Effector memory CD8-positive, alpha-beta T cell (primary cell): ENCODE measurements at regions not wholly inside any gene's neighbourhood (a gene's known extent, or its start where the extent isn't known, plus 50 kb on each side); places are given as distances from the start of the nearest gene placed in this dataset.
"Not testable (repeated sequence)": the region's sequence is repeated elsewhere in the genome, so short reads cannot be mapped to it uniquely, and the experiment has no call there.

Experiments used
- ATAC-seq: fragments of 150-1000 bp; cut with Tn5 transposase; replicated peaks from 2 replicates; pipeline ENCODE4 v1.10.0; 2021; ENCODE audit warnings: mild to moderate bottlenecking, moderate library complexity
- DNase-seq, 3 experiments: peaks; one replicate each; pipeline ENCODE4 v3.0.0; 2021
- H3K27ac Mint-ChIP-seq, 2 donors: one replicate each; pipeline ENCODE4 v1.8.0; 2022; ENCODE audit warnings: mild to moderate bottlenecking in 2 of 2, mixed read lengths in 2 of 2, moderate library complexity in 2 of 2
- H3K27me3 Mint-ChIP-seq, 2 donors: one replicate each; pipeline ENCODE4 v1.8.0; 2022; ENCODE audit warnings: mixed read lengths in 2 of 2
- H3K36me3 Mint-ChIP-seq: one replicate; pipeline ENCODE4 v1.8.0; 2022; ENCODE audit warnings: mild to moderate bottlenecking, moderate library complexity, mixed read lengths; ENCODE audit not compliant: insufficient read depth
- H3K4me1 Mint-ChIP-seq, 2 donors: one replicate each; pipeline ENCODE4 v1.8.0; 2022; ENCODE audit warnings: low read depth in 2 of 2, mixed read lengths in 2 of 2
- H3K4me3 Mint-ChIP-seq, 2 donors: one replicate each; pipeline ENCODE4 v1.8.0; 2022; ENCODE audit warnings: mild to moderate bottlenecking in 2 of 2, mixed read lengths in 2 of 2, moderate library complexity in 2 of 2
- H3K9me3 Mint-ChIP-seq, 2 donors: one replicate each; pipeline ENCODE4 v1.8.0; 2022; ENCODE audit warnings: mixed read lengths in 2 of 2

DNA sequence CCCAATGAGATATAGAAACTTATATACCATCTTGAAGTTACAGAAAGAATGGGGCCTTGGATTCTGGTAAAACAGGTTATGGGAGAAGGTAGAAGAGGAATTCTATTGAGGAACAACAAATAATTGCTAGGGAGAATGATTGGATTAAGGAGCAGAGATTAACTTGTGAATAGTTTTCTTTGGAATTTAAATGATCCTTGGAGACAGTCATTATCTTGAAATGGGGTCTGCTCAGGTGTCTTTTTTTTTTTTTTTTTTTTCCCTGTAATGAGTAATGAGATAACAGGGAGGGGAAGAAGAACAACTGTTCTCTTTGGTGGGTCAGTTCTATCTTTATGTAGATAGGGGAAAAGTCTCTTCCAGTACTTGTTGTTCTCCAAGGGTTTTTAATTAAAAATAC is 1406.0 kb downstream of the RPA4 start:
- no peak for DNase-seq
- Mint-ChIP-seq H3K27me3 (no peaks in the 10 kb centered on the region), H3K27ac (no peak overlapping the region), H3K4me3 (no peak overlapping the region), H3K9me3 (peaks cover 4 to 9% of the 10 kb centered on the region in 2 donors), H3K36me3 (no peaks in the 10 kb centered on the region), H3K4me1 (no peaks in the 10 kb centered on the region)
- ATAC-seq = no peak

DNA sequence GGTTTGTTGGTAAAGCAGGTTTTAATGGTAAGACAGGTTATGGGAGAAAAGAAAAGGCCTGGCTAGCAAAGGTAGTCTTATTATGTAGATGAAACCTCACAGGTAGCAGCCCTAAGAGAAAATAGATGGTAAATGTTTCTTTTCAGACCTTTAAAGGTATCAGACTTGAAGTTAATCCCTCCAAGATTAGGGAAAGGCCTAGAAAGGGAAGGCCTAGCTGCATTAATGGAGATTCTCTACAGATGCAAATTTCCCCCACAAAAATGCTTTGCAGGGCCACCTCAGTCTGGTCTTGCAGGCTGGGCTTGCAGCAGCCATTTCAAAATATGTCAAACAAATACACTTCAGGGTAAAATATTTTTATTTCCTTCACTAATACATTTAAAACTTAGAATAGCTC is 1410.6 kb downstream of the RPA4 start:
- Mint-ChIP-seq H3K27me3 (no peaks in the 10 kb centered on the region), H3K4me1 (no peaks in the 10 kb centered on the region), H3K27ac (no peak overlapping the region), H3K9me3 (peaks cover 0 to 5% of the 10 kb centered on the region in 2 donors), H3K4me3 (no peak overlapping the region), H3K36me3 (no peaks in the 10 kb centered on the region)
- ATAC-seq (no peak), DNase-seq (no peak)

DNA sequence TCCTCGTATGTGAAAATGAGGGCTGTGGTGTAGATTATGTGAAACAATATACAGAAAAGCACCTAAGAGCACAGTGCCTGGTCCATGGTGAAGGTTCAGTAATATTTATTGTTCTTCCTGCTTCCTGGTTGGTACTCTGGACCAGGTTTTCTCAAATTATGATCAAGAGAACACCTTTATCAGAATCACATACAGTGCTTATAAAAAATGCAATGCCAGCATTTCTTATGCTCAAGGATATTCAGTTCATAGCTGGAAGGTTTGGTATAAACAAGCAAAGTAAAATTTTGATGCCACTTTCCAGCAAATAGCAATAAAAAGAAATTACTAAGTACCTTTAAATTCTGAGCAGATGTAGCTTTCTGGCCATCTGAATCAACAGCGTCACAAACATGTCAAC is 1412.4 kb downstream of the RPA4 start:
- H3K27me3 Mint-ChIP-seq = no peaks in the 10 kb centered on the region
- no peaks in the 10 kb centered on the region for H3K4me1 Mint-ChIP-seq
- no peak for DNase-seq
- no peaks in the 10 kb centered on the region for H3K36me3 Mint-ChIP-seq
- H3K27ac Mint-ChIP-seq = no peak overlapping the region
- H3K4me3 Mint-ChIP-seq = no peak overlapping the region
- ATAC-seq = no peak
- peaks cover 0 to 5% of the 10 kb centered on the region in 2 donors for H3K9me3 Mint-ChIP-seq

DNA sequence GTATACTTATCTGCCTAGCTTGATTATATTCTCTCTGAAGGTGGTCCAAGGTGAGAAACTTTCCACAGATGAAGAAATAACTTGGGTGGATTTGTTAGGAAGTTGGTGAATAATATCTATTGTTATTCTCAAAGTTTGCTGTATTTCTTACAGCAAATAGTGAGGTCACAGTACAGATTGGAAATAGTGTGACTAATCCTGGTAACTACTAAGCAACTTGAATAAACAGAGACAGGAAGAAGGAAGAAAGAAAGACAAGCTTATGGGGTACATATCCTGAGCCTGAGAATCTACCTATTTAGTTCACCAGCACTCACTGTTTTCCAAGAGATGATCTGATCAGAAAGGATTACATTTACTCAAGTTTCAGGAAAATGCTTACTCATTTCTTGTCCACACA is 1416.1 kb downstream of the RPA4 start:
- no peak for ATAC-seq

DNA sequence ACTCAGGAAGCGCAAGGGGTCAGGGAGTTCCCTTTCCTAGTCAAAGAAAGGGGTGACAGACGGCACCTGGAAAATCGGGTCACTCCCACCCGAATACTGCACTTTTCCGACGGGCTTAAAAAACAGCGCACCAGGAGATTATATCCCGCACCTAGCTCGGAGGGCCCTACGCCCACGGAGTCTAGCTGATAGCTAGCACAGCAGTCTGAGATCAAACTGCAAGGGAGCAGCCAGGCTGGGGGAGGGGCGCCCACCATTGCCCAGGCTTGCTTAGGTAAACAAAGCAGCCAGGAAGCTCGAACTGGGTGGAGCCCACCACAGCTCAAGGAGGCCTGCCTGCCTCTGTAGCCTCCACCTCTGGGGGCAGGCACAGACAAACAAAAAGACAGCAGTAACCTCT is 1416.8 kb downstream of the RPA4 start:
- not testable (repeated sequence) for ATAC-seq, H3K9me3 Mint-ChIP-seq, H3K36me3 Mint-ChIP-seq, H3K4me1 Mint-ChIP-seq, H3K4me3 Mint-ChIP-seq, H3K27ac Mint-ChIP-seq, DNase-seq, H3K27me3 Mint-ChIP-seq

More for the DNA sequence above, 1416.1 kb downstream of the RPA4 start:
- H3K27ac Mint-ChIP-seq = no peak overlapping the region
- no peaks in the 10 kb centered on the region for H3K27me3 Mint-ChIP-seq
- no peaks in the 10 kb centered on the region for H3K36me3 Mint-ChIP-seq
- peaks cover 0 to 5% of the 10 kb centered on the region in 2 donors for H3K9me3 Mint-ChIP-seq
- H3K4me3 Mint-ChIP-seq = no peak overlapping the region
- DNase-seq = no peak
- H3K4me1 Mint-ChIP-seq = no peaks in the 10 kb centered on the region

DNA sequence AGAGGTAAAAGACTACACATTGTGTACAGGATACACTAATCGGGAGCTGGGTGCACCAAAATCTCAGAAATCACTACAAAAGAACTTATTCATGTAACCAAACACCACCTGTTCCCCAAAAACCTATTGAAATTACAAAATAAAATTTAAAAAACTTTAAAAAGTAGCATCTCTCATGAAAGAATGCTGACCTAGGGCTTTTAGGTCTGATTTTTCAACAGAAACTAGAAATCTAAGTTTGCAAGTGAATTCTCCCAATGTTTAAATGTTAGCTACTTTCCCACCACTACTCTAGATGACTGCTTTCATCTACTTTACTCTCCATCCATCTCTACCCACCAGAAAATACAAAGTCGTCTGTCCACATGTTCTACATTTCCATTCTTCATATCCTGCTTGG is 1447.7 kb downstream of the RPA4 start:
- H3K9me3 Mint-ChIP-seq = no peaks in the 10 kb centered on the region
- H3K27me3 Mint-ChIP-seq = no peaks in the 10 kb centered on the region
- H3K4me3 Mint-ChIP-seq = no peak overlapping the region
- H3K4me1 Mint-ChIP-seq = no peaks in the 10 kb centered on the region
- DNase-seq (no peak), ATAC-seq (no peak)
- H3K36me3 Mint-ChIP-seq = no peaks in the 10 kb centered on the region
- H3K27ac Mint-ChIP-seq = no peak overlapping the region

DNA sequence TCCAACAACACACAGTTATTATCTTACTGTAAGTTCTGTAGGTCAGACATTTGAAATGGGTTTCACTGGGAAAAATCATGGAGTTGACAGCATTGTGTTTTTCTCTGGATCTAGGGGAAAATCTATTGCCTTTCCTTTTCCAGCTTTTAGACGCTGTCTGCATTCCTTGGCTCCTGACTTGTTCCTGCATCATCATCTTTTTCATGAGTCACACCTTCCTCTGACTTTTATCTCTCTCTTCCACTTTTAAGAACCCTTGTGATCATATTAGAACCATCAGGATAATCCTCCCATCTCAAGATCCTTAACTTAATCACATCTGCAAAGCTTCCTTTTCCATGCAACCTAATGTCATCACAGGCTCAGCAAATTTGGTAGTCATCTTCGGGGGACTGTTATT is 1454.8 kb downstream of the RPA4 start:
- Mint-ChIP-seq H3K27ac (no peak overlapping the region), H3K4me1 (no peaks in the 10 kb centered on the region), H3K36me3 (no peaks in the 10 kb centered on the region), H3K9me3 (no peaks in the 10 kb centered on the region), H3K27me3 (no peaks in the 10 kb centered on the region), H3K4me3 (no peak overlapping the region)
- ATAC-seq (no peak), DNase-seq (no peak)

DNA sequence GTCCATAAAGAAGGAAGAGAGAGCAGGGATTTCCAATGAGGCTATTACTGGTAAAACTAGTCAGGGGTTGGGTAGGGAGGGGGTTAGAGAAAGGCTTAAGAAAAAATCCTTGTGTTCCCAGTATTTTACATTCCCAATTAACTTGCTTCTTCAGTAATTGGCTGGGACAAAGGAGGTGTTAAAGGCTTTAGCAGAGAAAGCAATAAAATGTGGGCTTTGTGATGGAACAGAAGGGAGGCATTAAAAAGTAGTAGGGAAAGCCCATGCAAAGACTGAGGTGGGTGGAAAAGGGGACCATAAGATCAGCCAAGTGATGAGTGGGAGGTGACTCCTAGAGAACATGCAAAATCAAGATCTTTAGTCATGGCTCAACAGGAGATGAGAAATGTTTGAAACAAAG is 1467.2 kb downstream of the RPA4 start:
- Mint-ChIP-seq H3K27ac (no peak overlapping the region), H3K36me3 (no peaks in the 10 kb centered on the region), H3K27me3 (no peaks in the 10 kb centered on the region), H3K4me3 (no peak overlapping the region), H3K9me3 (peaks cover 0 to 2% of the 10 kb centered on the region in 2 donors), H3K4me1 (no peaks in the 10 kb centered on the region)
- DNase-seq = no peak
- ATAC-seq = no peak

DNA sequence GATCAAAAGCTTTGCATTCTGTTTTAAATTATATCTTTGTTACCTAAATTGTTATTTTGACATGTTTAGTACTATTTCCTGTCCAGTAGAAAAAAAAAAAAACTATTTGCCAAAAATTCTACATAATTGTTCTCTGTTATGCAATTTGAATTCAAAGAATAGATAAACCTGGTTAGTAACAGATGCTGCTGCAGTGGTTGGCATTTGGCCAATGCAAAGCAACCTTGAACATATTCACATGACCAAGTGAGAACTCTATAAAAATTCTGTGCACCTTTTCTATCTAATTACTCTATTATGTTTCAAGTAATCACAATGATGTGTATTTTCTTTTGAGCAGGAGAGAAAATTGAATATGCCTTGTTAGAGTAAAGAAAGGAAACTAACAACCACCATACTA is 1473.4 kb downstream of the RPA4 start:
- no peaks in the 10 kb centered on the region for H3K9me3 Mint-ChIP-seq
- no peak for DNase-seq
- no peaks in the 10 kb centered on the region for H3K4me1 Mint-ChIP-seq
- H3K36me3 Mint-ChIP-seq = no peaks in the 10 kb centered on the region
- no peak overlapping the region for H3K27ac Mint-ChIP-seq
- H3K4me3 Mint-ChIP-seq = no peak overlapping the region
- no peak for ATAC-seq
- no peaks in the 10 kb centered on the region for H3K27me3 Mint-ChIP-seq

DNA sequence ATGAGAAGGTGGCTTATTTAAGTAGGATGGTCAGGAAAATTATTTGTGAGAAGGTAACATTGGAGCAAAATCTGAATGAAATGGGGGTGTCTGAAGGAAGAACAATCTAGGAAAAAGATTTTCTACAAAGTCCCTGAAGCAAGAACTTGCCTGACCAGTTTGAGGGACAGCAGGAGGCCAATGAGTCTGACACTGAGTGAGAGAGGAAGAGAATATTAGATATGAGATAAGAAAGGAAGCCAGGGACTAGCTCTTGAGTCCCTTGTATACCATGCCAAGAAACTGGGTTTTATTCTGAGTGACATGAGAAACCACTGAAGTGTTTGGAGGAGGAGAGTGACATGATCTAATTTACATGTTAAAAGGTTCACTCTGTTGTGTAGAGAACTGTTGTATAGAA is 1478.9 kb downstream of the RPA4 start:
- ATAC-seq (no peak), DNase-seq (no peak)
- Mint-ChIP-seq H3K27me3 (no peaks in the 10 kb centered on the region), H3K27ac (no peak overlapping the region), H3K36me3 (peaks cover 2% of the 10 kb centered on the region), H3K9me3 (peaks cover 0 to 2% of the 10 kb centered on the region in 2 donors), H3K4me3 (no peak overlapping the region), H3K4me1 (no peaks in the 10 kb centered on the region)

DNA sequence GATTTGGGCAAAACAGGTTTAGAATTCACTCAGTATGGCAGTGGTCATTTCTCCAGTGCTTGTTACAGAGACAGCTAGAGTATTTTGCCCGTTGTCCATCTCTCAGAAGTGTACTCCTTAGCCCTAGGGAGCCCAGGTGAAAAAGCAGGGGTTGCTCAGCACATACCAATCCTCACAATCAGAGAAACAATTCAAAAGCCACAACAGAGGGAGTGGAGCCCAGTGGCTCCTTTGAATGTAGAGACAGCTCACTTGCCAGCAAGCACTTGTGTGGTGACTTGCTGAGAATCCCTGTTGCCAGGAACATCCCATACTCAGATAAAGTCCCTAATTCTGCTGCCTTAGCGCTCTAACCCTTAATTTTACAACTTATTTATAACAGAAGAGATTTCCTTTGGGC is 1488.3 kb downstream of the RPA4 start:
- no peak overlapping the region for H3K4me3 Mint-ChIP-seq
- no peak for ATAC-seq
- no peak overlapping the region for H3K27ac Mint-ChIP-seq
- no peak for DNase-seq
- H3K4me1 Mint-ChIP-seq = no peaks in the 10 kb centered on the region
- no peaks in the 10 kb centered on the region for H3K36me3 Mint-ChIP-seq
- H3K9me3 Mint-ChIP-seq = peaks cover 5 to 6% of the 10 kb centered on the region in 2 donors
- no peaks in the 10 kb centered on the region for H3K27me3 Mint-ChIP-seq

DNA sequence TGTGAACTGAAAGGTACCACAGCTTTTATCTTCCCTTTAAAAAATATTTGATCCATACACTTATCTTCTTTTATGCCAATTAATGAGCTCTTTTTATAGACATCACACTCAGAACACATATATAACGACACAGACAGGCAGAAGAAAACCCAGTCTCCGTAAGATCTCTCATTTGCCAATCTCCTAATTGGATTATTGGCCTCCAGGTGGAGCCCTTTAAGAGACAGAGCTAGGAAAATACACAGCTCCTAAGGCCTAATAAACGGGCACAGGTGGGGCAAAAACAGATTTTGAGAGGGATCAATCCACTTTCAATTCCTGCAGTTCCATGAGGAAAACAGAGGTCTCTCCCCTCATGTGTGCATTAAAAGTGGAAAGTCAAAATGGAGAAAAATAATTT is 1495.4 kb downstream of the RPA4 start:
- ATAC-seq (no peak), DNase-seq (no peak)
- Mint-ChIP-seq H3K27me3 (no peaks in the 10 kb centered on the region), H3K4me3 (no peak overlapping the region), H3K4me1 (no peaks in the 10 kb centered on the region), H3K27ac (no peak overlapping the region), H3K9me3 (peaks cover 5 to 8% of the 10 kb centered on the region in 2 donors), H3K36me3 (no peaks in the 10 kb centered on the region)

DNA sequence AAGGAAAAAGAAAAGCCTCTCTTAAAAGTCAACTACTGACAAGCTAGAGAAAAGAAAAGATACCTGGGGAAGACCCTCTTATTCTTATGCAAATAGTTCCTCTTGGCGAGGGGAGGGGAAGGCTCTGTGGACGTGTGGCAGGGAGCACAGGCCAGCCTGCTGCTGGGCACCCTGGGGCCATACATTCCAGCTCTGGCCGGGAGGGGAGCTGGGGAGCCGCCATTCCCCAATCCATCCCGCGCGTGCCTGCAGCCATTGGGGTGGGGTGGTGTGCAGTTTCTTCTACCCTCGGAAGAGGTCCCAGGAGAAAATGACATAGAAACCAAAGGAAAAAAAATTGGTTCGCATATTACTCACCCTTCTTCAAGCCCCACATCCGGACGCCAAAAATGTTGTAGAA is 1496.4 kb downstream of the RPA4 start:
- Mint-ChIP-seq H3K27ac (no peak overlapping the region), H3K27me3 (no peaks in the 10 kb centered on the region), H3K36me3 (no peaks in the 10 kb centered on the region), H3K4me1 (no peaks in the 10 kb centered on the region), H3K4me3 (no peak overlapping the region), H3K9me3 (peaks cover 2 to 8% of the 10 kb centered on the region in 2 donors)
- no peak for DNase-seq
- ATAC-seq = no peak

DNA sequence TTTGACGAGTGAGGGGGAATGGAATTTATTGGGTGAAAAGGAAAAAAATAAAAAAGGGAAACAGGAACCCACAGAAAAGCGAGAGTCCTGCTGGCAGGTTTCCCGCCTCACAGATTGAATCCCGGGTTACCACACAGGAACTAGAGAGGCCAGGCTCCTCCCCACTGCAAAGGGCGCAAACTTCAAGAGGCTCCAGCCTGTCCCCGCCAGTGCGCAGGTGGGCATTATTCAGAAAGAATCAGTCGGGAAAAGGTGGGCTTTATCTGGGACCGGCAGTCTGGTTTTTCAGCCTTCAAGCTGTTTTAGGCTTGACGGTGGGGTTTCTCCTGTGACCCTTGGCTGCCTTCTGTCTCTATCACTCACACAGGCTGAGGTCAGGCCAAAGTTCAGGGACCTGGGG is 1496.8 kb downstream of the RPA4 start:
- no peaks in the 10 kb centered on the region for H3K36me3 Mint-ChIP-seq
- no peak overlapping the region for H3K4me3 Mint-ChIP-seq
- no peak overlapping the region for H3K27ac Mint-ChIP-seq
- no peaks in the 10 kb centered on the region for H3K27me3 Mint-ChIP-seq
- no peaks in the 10 kb centered on the region for H3K4me1 Mint-ChIP-seq
- DNase-seq (no peak), ATAC-seq (no peak)
- peaks cover 2 to 8% of the 10 kb centered on the region in 2 donors for H3K9me3 Mint-ChIP-seq

DNA sequence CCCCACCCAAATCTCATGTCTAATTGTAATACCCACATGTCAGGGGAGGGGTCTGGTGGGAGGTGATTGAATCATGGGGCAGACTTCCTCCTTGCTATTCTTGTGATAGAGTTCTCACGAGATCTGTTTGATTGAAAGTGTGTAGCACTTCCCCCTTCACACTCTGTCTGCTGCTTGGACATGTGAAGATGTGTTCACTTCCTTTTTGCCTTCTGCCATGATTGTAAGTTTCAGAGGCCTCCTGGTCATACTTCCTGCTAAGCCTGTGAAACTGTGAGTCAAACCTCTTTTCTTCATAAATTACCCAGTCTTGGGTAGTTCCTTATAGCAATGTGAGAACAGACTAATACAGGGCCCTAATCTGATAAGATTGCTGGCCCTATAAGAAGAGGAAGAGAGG is 1514.8 kb downstream of the RPA4 start:
- no peaks in the 10 kb centered on the region for H3K9me3 Mint-ChIP-seq
- H3K4me1 Mint-ChIP-seq = no peaks in the 10 kb centered on the region
- no peak overlapping the region for H3K4me3 Mint-ChIP-seq
- peaks cover 3% of the 10 kb centered on the region for H3K36me3 Mint-ChIP-seq
- ATAC-seq (no peak), DNase-seq (no peak)
- no peak overlapping the region for H3K27ac Mint-ChIP-seq
- H3K27me3 Mint-ChIP-seq = no peaks in the 10 kb centered on the region
